ENCODE measurements at regions not wholly inside any gene's neighbourhood (a gene's known extent, or its start where the extent isn't known, plus 50 kb on each side); places are given as distances from the start of the nearest gene placed in this dataset.

DNA sequence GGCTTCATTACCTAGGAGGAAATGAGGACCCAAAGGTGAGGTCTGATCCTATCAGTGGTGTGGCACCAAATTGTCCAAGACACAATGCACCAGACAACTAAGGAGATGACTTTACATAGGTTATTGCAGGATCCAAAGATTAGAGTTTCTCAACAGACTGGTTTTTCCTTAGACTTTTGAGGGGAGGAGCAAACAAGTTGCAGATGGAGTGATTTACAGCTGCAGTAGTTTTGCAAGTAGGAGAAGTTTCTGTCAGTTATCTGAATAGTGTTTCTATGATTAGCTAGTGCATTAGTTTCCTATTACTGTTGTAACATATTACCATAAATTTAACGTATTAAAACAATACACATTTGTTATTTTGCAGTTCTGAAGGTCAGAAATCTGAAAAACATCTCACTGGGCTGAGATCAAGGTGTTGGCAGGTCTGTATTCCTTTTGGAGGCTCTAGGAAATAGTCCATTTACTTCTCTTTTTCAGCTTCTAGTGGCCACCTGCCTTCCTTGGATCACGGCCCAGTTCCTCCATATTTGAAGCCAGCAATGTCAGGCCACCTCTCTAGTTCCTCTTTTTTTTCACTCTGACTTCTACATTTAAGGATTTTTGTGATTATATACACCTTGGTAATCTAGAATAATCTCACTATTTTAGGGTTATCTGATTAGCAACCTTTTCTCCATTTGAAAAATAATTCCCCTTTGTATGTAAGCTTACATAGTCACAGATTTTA is 994.9 kb downstream of the REEP3 start:
- Histone ChIP-seq H3K4me3 (no peak overlapping the region), H3K27me3 (no peaks in the 10 kb centered on the region), H3K9me3 (no peaks in the 10 kb centered on the region), H3K4me1 (no peaks in the 10 kb centered on the region), H3K27ac (no peak overlapping the region), H3K36me3 (no peaks in the 10 kb centered on the region)
- TF ChIP-seq POLR2AphosphoS5 (IDR thresholded peaks at IDR 0.05) (no peak), EP300 (IDR thresholded peaks at IDR 0.05) (no peak), CTCF (IDR thresholded peaks at IDR 0.05) (no peak), POLR2A (IDR thresholded peaks at IDR 0.05) (no peak)
- 15 to 25% methylated on average over 2 of the region's 2 CpGs for WGBS, 2 donors
- DNase-seq, result no peak
- intact Hi-C loops (cut with DNase I), result no loop called here

- DNase-seq, result no peak
- Histone ChIP-seq H3K27ac (no peak overlapping the region), H3K9me3 (no peaks in the 10 kb centered on the region), H3K4me3 (no peak overlapping the region), H3K27me3 (no peaks in the 10 kb centered on the region), H3K4me1 (no peaks in the 10 kb centered on the region), H3K36me3 (no peaks in the 10 kb centered on the region)
- intact Hi-C loops (cut with DNase I), result no loop called here
- 73 to 96% methylated on average over 2 of the region's 2 CpGs for WGBS, 2 donors
- no peak for TF ChIP-seq POLR2AphosphoS5 (IDR thresholded peaks at IDR 0.05)
- TF ChIP-seq EP300 (IDR thresholded peaks at IDR 0.05), result no peak
- TF ChIP-seq CTCF (IDR thresholded peaks at IDR 0.05), result no peak
- TF ChIP-seq POLR2A (IDR thresholded peaks at IDR 0.05), result no peak
Observed at GRCh38 chr10:64518456-64518855, 997.3 kb downstream of the REEP3 start.

DNA sequence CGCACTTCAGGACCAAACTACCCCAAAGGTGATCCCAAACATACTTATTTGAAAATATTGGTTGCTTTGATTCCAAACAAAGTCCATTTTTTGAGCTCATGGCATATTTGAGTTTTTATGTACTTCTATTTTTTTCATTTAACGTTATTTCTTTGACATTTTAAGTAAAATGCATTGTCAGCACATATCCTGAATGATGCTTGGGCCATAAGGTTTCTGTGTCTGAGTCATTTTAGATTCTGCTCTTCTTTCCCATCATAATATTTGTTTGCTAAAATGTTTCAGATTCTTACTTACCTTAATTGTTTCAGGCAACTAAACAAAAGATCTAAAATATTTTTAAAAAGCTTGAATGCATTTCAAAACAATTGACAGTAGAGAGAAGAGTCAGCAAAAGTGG is 998.2 kb downstream of the REEP3 start:
- no peak for DNase-seq
- no peak overlapping the region for H3K4me3 ChIP-seq
- no peak for TF ChIP-seq CTCF (IDR thresholded peaks at IDR 0.05)
- no peak for TF ChIP-seq POLR2A (IDR thresholded peaks at IDR 0.05)
- TF ChIP-seq POLR2AphosphoS5 (IDR thresholded peaks at IDR 0.05), result no peak
- TF ChIP-seq EP300 (IDR thresholded peaks at IDR 0.05), result no peak
- H3K36me3 ChIP-seq, result no peaks in the 10 kb centered on the region
- WGBS, 2 donors, result 52 to 70% methylated on average over 2 of the region's 2 CpGs
- no peaks in the 10 kb centered on the region for H3K4me1 ChIP-seq
- no peaks in the 10 kb centered on the region for H3K9me3 ChIP-seq
- no peak overlapping the region for H3K27ac ChIP-seq
- H3K27me3 ChIP-seq, result no peaks in the 10 kb centered on the region
- intact Hi-C loops (cut with DNase I), result no loop called here

DNA sequence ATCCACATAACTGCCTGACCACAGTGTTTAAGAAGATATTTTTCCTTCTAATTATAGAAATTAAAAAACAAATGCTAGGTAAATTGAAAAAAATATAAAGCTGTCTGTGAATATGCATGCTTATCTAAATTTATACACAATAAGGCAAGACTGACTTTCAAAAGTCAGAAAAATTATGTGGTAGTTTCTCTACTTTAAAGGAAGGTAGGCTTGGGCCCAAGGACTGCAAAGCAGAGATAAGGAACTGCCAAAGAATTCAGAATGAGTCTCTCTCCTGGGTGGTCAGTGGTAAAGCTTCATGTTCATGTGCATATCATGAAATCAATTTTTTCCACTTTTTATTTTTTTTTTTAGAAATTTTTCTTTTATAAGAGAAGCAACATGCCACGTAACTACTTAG is 998.6 kb downstream of the REEP3 start:
- DNase-seq, result no peak

More for the DNA sequence above, 998.6 kb downstream of the REEP3 start:
- no peak overlapping the region for H3K4me3 ChIP-seq
- H3K27me3 ChIP-seq, result no peaks in the 10 kb centered on the region
- H3K27ac ChIP-seq, result no peak overlapping the region
- H3K4me1 ChIP-seq, result no peaks in the 10 kb centered on the region
- no peak for TF ChIP-seq POLR2A (IDR thresholded peaks at IDR 0.05)
- TF ChIP-seq CTCF (IDR thresholded peaks at IDR 0.05), result no peak
- no peak for TF ChIP-seq POLR2AphosphoS5 (IDR thresholded peaks at IDR 0.05)
- TF ChIP-seq EP300 (IDR thresholded peaks at IDR 0.05), result no peak
- no peaks in the 10 kb centered on the region for H3K36me3 ChIP-seq
- intact Hi-C loops (cut with DNase I), result no loop called here
- no peaks in the 10 kb centered on the region for H3K9me3 ChIP-seq
- WGBS, 2 donors, result 89 to 90% methylated on average over 1 of the region's 1 CpG
